ENCODE measurements at regions not wholly inside any gene's neighbourhood (a gene's known extent, or its start where the extent isn't known, plus 50 kb on each side); places are given as distances from the start of the nearest gene placed in this dataset.
"Not testable (repeated sequence)": the region's sequence is repeated elsewhere in the genome, so short reads cannot be mapped to it uniquely, and the experiment has no call there.

GRCh38 chr5:167259806-167260205, 1031.6 kb upstream of the WWC1 start:
- no peak for FAIRE-seq
- DNase-seq (ENCODE audit: extremely low spot score, insufficient read length, low read depth), result no peak

- DNase-seq (ENCODE audit: extremely low spot score, insufficient read length, low read depth) (no peak), FAIRE-seq (no peak)
Measured at GRCh38 chr5:167261309-167262100, 1029.9 kb upstream of the WWC1 start.

- FAIRE-seq (no peak), DNase-seq (ENCODE audit: extremely low spot score, insufficient read length, low read depth) (no peak)
Measured at GRCh38 chr5:167263185-167263584, 1028.3 kb upstream of the WWC1 start.

- DNase-seq (ENCODE audit: extremely low spot score, insufficient read length, low read depth) (no peak), FAIRE-seq (no peak)
Measured at GRCh38 chr5:167264348-167264747, 1027.1 kb upstream of the WWC1 start.

GRCh38 chr5:167268337-167268736, 1023.1 kb upstream of the WWC1 start:
- FAIRE-seq (no peak), DNase-seq (ENCODE audit: extremely low spot score, insufficient read length, low read depth) (no peak)

GRCh38 chr5:167269146-167269545, 1022.3 kb upstream of the WWC1 start:
- FAIRE-seq (no peak), DNase-seq (ENCODE audit: extremely low spot score, insufficient read length, low read depth) (no peak)

- FAIRE-seq, result no peak
- DNase-seq (ENCODE audit: extremely low spot score, insufficient read length, low read depth), result no peak
Measured at GRCh38 chr5:167271081-167271480, 1020.4 kb upstream of the WWC1 start.

- no peak for DNase-seq (ENCODE audit: extremely low spot score, insufficient read length, low read depth)
Measured at GRCh38 chr5:167271511-167271910, 1019.9 kb upstream of the WWC1 start.

DNA sequence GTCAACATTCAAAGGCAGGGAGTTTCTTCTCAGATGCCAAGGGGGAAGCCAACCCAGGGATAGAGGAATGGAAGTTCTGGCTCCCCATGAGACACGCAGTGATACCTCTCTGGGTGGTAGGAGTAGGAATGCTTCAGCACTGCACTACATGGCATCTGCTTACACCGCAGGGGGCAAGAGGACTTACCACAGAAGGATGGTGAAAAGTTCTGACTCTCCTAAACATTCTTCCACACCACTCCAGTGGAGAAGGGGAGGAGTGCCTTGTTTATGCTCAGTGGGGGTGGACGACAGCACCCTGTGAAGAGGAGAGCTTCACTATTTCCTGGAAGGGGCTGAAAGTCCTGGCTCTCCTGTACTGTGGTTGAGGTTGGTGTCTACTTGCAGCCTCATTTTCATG, 1011.3 kb upstream of the WWC1 start:
- no peak for DNase-seq (ENCODE audit: extremely low spot score, insufficient read length, low read depth)

More at GRCh38 chr5:167271511-167271910, 1019.9 kb upstream of the WWC1 start:
- no peak for FAIRE-seq

DNA sequence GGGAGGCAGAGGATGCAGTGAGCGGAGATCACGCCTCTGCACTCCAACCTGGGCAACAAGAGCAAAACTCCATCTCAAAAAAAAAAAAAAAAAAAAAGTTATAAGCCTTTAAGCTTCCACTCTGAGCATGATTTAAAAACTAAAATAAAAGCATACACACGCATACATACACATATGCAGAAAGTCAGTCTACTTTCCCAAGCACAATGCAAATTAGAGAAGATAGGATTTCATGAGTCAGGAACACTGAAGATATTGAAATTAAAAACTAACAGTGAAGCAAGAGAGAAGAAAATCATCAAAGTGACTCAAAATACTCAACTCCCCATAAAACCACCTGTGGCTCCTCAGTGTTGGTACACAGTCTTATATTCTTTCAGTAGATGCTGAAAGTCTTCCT, 1009.5 kb upstream of the WWC1 start:
- FAIRE-seq (no peak), DNase-seq (ENCODE audit: extremely low spot score, insufficient read length, low read depth) (no peak)

More for the DNA sequence above, 1011.3 kb upstream of the WWC1 start:
- no peak for FAIRE-seq

GRCh38 chr5:167283691-167284090, 1007.8 kb upstream of the WWC1 start:
- DNase-seq (ENCODE audit: extremely low spot score, insufficient read length, low read depth) (no peak), FAIRE-seq (no peak)

DNA sequence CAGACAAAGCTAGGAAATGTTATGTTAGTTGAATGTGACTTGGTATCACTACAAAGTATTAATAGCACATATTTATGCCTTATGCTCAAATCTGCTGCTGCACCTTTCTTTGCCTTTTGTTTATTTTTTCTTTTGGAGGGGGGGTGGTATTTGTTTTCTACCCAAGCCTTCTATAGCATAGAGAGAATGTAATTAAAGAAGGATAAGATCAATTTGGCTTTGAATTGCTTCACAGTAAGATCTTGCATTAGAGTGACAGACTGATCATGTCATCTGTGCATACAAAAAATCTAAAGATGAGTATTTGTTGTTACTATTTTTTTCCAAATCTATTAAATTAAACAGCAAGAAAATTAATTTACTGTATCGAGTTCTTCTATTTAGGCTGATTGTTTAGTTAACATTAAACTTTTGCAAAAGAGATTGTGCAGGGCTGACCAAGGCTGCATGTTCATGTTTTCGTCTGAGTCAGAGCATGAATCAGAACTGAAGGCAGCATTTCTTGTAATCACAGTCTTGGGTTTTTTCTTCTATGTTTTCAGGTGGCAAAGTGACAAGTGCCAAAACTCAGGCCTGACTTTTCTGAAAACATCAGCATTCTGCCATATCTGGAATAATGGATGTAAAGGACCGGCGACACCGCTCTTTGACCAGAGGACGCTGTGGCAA, 1007.1 kb upstream of the WWC1 start:
- no peak for DNase-seq (ENCODE audit: extremely low spot score, insufficient read length, low read depth)
- no peak for FAIRE-seq

DNA sequence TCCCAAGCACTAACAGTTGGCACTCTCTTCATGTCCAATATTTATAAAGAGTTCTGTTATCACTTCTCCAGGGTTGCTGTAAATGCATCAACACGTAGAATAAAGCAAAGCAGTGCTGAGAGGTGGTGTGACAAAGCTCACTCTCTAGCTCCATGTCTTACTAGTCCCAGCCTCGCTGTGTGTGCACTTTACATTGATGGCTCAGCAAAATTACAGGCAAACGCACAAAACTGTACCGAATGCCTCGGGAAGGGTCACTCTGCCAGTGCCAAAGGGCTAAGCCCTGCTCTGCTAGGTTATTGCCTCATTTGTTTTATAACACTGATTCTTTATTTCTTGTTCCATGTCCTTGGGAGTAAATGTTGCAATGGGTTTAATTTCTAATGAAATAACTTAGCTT, 1005.9 kb upstream of the WWC1 start:
- FAIRE-seq (no peak), DNase-seq (ENCODE audit: extremely low spot score, insufficient read length, low read depth) (no peak)

DNA sequence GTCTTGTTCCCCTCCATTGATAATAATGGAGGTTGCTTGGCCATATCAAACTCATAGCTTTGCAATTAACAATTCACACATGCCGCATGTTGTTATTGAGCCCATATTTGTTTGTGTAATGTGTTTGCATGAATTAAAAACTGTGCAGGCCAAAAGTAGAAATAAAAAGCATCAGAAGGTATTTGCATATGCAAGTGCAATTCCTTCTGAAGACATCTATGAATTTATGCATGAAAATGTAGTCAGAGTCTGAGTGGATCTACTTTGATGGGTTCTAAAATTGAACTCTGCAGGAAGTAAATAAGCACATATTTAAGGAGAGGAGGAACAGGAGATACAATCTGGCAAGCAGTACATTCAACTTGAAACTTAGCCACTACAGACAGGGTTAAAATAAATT, 1004.6 kb upstream of the WWC1 start:
- DNase-seq (ENCODE audit: extremely low spot score, insufficient read length, low read depth) (no peak), FAIRE-seq (no peak)

DNA sequence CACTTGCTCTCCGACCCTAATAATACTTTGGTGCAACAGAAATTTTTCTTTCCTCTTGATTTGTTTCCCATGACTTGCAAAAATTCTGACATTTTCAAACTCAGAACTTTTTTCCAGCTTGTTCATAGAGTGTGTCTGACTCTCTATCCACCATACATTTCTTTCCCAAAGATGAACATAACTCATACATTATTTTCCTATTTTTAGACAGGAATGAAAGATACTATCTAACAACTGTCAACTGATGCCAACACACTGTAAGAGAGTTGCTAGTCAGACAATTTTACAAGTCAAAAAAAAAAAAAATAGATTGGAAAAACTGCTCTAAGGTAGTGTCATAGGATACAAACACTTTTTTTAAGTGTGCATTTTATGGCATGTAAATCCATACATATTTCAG, 1001.0 kb upstream of the WWC1 start:
- FAIRE-seq (no peak), DNase-seq (ENCODE audit: extremely low spot score, insufficient read length, low read depth) (no peak)

DNA sequence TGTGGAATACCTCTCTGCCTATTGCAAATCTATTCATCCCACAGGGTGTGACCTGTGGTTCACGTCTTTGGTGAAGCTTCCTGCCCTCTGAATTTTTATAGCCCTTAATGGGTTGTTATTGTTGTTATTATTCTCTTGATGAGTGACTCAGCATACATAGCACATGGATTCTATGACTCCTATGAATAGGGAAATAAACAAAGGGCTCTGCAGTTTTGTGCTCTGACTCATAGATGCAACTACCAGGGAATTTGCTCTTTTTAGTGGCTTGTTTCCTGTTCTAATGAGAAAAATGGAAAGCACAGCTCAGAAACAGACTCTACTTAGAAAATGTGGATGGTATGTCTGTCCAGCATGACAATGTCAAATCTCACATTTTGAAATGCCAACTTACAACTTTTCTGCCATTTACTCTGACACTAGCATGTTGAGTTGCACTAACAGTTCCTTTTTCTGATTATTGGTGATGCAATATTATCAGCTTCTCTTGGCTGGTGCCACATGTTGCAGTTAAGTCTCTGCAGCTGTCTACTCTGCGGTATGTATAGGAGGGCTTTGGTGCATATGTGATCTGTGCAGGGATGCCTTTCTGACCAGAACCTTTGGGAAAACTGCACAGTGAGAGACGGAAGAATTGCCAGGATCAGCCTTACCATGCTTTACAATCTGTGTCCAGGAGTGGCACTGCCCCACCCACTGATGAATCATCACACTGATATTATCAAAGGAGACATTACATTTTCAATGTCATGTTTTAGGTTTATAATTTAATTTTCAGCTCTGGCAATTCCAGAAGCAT, 996.4 kb upstream of the WWC1 start:
- FAIRE-seq (no peak), DNase-seq (ENCODE audit: extremely low spot score, insufficient read length, low read depth) (no peak)

- no peak for DNase-seq (ENCODE audit: extremely low spot score, insufficient read length, low read depth)
- no peak for FAIRE-seq
Measured at GRCh38 chr5:167295681-167296005, 995.8 kb upstream of the WWC1 start.

DNA sequence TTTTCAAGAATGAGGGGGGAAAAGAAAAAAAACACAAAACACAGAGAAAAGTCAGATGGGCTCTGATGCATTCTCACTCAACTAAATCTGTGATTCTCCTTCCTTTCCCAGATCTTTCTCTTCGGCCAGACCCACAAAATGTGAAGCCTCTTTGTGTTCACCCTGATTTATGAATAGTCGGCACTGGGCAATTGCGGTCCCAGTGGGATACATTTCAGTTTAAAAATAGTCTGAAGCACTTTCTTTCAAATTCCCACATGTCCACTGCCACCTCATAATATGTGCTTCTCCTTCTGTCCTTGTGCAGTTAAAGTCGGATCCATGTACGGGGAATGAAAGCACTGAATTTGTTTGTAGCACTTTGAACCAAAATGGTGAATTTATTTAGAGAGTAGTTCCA, 995.4 kb upstream of the WWC1 start:
- DNase-seq (ENCODE audit: extremely low spot score, insufficient read length, low read depth) (no peak), FAIRE-seq (no peak)

GRCh38 chr5:167296661-167297060, 994.8 kb upstream of the WWC1 start:
- no peak for DNase-seq (ENCODE audit: extremely low spot score, insufficient read length, low read depth)
- FAIRE-seq, result no peak

DNA sequence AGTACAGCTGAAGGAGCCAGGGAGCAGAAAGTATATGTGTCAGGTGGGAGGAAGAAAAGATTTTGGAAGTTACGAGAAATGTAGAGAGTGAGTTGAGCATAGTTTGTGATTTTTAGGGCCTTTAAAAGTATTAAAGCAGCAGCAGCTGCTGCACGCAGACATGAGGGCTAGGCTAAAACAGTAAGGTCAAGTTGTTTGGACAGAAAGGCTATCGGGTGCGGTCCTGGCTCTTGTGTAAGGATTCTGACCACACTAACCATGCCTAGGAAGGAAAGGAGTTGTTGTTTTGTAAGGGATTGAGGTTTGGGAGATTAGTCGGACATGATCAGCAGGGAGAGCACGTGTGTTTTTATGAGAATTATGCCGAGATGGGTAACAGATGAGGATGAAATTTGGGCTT, 991.6 kb upstream of the WWC1 start:
- FAIRE-seq; DNase-seq (ENCODE audit: extremely low spot score, insufficient read length, low read depth): not testable (repeated sequence)

GRCh38 chr5:167303582-167303981, 987.9 kb upstream of the WWC1 start:
- DNase-seq (ENCODE audit: extremely low spot score, insufficient read length, low read depth), result no peak
- FAIRE-seq, result no peak

All from GM18507 (cell line).